OCI-LY7 (cell line): ENCODE measurements at regions not wholly inside any gene's neighbourhood (a gene's known extent, or its start where the extent isn't known, plus 50 kb on each side); places are given as distances from the start of the nearest gene placed in this dataset.

Experiments used
- CTCF ChIP-seq: fragments of 200-600 bp; sonication (generic); conservative IDR thresholded peaks from 2 replicates; pipeline ENCODE4 v1.5.1; 2014; ENCODE audit warnings: mild to moderate bottlenecking, antibody characterized with exemption, low read length, moderate library complexity, mixed read lengths
- EZH2phosphoT487 ChIP-seq: fragments of 200-600 bp; sonication (generic); IDR thresholded peaks from 2 replicates; pipeline ENCODE4 v1.6.1; 2018; ENCODE audit warnings: low read depth, borderline replicate concordance, mild to moderate bottlenecking, mixed run types, antibody characterized with exemption, low read length, moderate library complexity, mixed read lengths

- TF ChIP-seq CTCF (no peak), EZH2phosphoT487 (no peak)
Measured at GRCh38 chr5:114221807-114222206, 140.1 kb upstream of the KCNN2 start.
